ENCODE measurements at regions not wholly inside any gene's neighbourhood (a gene's known extent, or its start where the extent isn't known, plus 50 kb on each side); places are given as distances from the start of the nearest gene placed in this dataset.

DNA sequence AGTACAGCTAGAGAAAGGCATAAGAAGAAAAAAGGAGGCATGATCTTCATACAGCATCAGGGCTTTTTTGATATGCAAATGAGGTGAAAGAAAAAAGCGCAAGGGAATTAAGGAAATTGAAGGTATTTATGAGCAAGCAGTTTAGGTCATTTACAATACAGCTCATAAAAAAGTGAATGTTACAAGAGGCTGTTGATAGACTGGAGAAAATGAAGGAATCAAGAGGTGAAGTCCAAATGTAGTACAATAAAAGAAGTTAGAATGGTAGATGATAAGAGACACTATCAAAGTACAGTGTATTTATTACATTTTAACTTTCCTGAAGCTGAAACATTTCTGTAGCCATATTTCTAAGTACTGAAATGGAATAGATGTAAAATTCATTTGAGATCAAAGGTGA, 1349.5 kb downstream of the ADGRL3 start:
- Histone ChIP-seq H3K79me1 (ENCODE audit: insufficient read depth, low read depth, low read length, poor library complexity, severe bottlenecking) (no peaks in the 10 kb centered on the region), H3K4me2 (ENCODE audit: insufficient read depth, insufficient read length, low read length) (no peak overlapping the region), H3K4me1 (ENCODE audit: insufficient read depth, low read length) (no peaks in the 10 kb centered on the region; the same call in 1 of the 2 replicates), H2BK20ac (ENCODE audit: low read depth, low read length, poor library complexity, severe bottlenecking) (no peak overlapping the region), H2BK120ac (ENCODE audit: low read depth, low read length, poor library complexity, severe bottlenecking) (no peak overlapping the region), H4K20me1 (ENCODE audit: control insufficient read depth, insufficient read depth, insufficient read length) (no peaks in the 10 kb centered on the region), H3K27me3 (ENCODE audit: insufficient read depth, low read length) (no peaks in the 10 kb centered on the region), H3K56ac (ENCODE audit: insufficient read length, low read depth, low read length) (no peak overlapping the region), H2BK15ac (ENCODE audit: low read depth, low read length) (no peak overlapping the region), H3K14ac (ENCODE audit: insufficient read depth, low read length) (no peak overlapping the region), H4K8ac (replicated peaks; ENCODE audit: insufficient read length, low read depth, low read length) (no peak overlapping the region), H2BK5ac (ENCODE audit: insufficient read length, low read length) (no peak overlapping the region), H3T11ph (ENCODE audit: low read length) (no peak overlapping the region), H2BK12ac (ENCODE audit: insufficient read length, low read depth, low read length) (no peak overlapping the region), H3K4ac (ENCODE audit: low read depth, low read length) (no peak overlapping the region), H3K18ac (ENCODE audit: insufficient read length, low read depth, low read length) (no peak overlapping the region), H3K23ac (ENCODE audit: insufficient read length, low read depth, low read length) (no peak overlapping the region), H4K91ac (ENCODE audit: insufficient read length, low read depth, low read length) (no peak overlapping the region), H3K9me3 (ENCODE audit: control insufficient read depth, low read depth, low read length) (no peaks in the 10 kb centered on the region), H3K79me2 (ENCODE audit: insufficient read depth, low read length) (no peaks in the 10 kb centered on the region), H3K23me2 (ENCODE audit: insufficient read length, low read depth, low read length, poor library complexity, severe bottlenecking) (no peaks in the 10 kb centered on the region), H3K9ac (ENCODE audit: extremely low read depth, insufficient read length, low read length) (no peak overlapping the region), H2AK5ac (ENCODE audit: insufficient read length, low read length) (no peak overlapping the region), H3K27ac (ENCODE audit: insufficient read length, low read depth, low read length) (no peak overlapping the region), H4K5ac (ENCODE audit: insufficient read length, low read depth, low read length) (no peak overlapping the region), H2AFZ (ENCODE audit: low read length) (no peak overlapping the region)
- Mint-ChIP-seq H3K9me3 (no peaks in the 10 kb centered on the region; a peak in 1 of 5 replicates), H3K4me1 (peaks cover 24 to 36% of the 10 kb centered on the region in 2 experiments), H3K4me3 (no peak overlapping the region), H3K36me3 (ENCODE audit: insufficient read depth in 1 of 3, low read depth in 3 of 3) (no peaks in the 10 kb centered on the region), H3K27ac (no peak overlapping the region; a peak in 1 of 7 replicates), H3K27me3 (ENCODE audit: low read depth) (no peaks in the 10 kb centered on the region)
- DNase-seq: no peak
- TF ChIP-seq, protein P1, sequence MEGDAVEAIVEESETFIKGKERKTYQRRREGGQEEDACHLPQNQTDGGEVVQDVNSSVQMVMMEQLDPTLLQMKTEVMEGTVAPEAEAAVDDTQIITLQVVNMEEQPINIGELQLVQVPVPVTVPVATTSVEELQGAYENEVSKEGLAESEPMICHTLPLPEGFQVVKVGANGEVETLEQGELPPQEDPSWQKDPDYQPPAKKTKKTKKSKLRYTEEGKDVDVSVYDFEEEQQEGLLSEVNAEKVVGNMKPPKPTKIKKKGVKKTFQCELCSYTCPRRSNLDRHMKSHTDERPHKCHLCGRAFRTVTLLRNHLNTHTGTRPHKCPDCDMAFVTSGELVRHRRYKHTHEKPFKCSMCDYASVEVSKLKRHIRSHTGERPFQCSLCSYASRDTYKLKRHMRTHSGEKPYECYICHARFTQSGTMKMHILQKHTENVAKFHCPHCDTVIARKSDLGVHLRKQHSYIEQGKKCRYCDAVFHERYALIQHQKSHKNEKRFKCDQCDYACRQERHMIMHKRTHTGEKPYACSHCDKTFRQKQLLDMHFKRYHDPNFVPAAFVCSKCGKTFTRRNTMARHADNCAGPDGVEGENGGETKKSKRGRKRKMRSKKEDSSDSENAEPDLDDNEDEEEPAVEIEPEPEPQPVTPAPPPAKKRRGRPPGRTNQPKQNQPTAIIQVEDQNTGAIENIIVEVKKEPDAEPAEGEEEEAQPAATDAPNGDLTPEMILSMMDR (conservative IDR thresholded peaks at IDR 0.05): no peak
- no CpG with 5 or more reads among the region's 1 CpG for WGBS (ENCODE audit: extremely low coverage, insufficient read length, low lambda C conversion rate)

Data from H9 (cell line).